Colon (tissue), 2 donors: ENCODE measurements at regions not wholly inside any gene's neighbourhood (a gene's known extent, or its start where the extent isn't known, plus 50 kb on each side); places are given as distances from the start of the nearest gene placed in this dataset.

ENCODE experiments used
- FAIRE-seq: peaks from 2 replicates; lab custom pipeline; 2012; peaks lifted over from hg19 to GRCh38; lab: Jason Lieb, UNC
- donor health status: control.
- donor health status: control.

DNA sequence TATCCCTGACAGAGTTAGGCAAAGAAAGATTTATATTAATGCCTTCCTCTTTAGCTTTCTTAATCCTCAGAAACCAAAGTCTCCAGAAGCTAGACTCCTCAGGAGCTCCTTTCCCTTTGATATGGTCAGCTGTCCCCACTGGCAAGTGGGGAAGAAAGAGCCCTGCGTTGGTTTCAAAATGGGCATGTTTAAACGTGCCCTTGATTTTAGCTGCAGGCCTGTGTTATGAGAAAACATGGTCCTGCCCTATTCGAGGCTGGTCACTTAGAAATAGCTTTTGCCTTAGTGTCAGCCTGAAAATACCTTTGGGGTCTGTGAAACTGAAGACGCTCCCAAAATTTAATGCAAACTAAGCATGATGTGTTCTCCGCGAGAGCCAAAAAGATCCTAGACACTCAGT is 135.5 kb upstream of the RARB start:
- no peak for FAIRE-seq

DNA sequence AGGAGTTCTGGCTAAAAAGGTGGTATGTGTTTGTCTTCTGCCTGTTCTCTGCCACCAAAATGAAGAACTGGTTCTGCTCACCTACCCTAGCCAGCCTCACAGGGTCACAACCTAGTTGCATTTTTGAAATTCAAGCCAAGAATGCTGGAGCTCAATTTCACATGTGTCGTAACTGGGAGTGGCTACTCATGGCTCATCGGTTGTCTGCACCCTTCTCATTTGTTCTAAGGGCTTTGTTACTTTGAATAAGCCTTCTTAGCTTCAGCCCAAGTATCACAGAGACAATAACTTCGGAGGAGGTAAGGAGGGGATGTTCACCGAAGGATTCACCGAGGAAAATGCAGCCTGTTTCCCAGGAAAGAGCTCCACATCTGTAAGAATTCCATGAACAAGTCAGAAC is 134.3 kb upstream of the RARB start:
- FAIRE-seq: no peak

DNA sequence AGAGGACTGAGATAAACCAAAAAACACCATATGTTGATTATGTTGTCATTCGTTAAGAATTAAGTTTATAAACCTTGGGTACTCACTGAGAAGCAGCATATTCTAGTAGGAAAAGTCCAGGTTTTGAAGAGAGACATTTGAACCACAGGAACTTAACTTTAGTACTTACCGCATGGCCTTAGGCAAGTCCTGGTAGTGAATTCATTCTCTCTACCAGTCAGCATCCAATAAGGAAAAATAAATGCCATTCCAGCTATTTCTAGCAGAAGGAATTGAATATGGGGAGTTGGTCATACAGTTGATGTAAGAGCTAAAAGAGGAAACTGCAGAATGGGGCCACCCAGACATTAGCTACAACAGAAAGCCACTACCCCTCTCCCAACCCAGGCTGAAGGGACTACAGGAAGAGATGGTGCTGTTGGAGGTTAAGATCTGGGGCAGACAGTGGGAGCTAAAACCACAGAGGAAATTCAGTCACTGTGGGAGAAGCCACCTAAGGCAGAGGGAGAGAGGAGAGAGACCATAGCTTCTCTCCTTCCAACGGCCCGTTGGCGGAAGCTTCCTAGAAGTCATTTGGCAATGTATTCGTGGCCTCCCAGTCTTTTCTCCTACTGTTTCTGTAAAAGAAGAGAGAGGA is 133.8 kb upstream of the RARB start:
- no peak for FAIRE-seq

DNA sequence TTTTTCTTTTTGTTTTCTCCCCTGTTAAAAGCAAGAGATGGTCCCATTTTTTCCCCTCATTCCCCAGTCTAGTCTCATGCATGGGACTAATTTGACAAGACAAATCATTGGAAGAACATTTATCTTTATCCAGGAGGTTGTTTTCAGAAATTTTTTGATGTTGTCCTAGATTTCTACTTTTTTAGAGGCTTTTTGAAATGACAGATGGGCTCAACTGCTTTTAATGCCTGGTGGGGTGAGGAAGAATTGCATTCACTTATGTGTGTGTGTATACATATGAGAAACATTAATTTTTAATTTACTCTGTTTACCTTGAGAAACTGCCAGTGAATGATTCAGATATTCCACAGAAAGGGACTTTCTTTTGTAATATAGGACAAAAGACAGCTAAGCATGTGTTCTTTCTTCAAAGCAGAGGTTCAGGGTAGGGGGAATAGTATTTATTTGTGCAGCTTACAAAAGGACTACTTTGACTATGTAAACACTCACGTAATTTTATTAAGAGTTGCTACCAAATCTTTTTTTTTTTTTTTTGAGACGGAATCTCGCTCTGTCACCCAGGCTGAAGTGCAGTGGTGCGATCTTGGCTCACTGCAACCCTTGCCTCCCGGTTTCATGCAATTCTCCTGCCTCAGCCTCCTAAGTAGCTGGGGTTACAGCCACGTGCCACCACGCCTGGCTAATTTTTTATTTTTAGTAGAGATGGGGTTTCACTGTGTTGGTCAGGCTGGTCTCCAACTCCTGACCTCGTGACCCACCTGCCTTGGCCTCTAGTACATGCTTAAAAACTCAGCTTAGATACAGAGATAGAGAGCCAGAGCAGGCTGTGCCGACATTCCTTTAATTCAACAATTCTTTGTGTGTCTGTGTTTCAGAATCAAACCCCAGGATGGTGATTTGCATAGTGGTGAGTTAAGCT is 130.1 kb upstream of the RARB start:
- FAIRE-seq: no peak

DNA sequence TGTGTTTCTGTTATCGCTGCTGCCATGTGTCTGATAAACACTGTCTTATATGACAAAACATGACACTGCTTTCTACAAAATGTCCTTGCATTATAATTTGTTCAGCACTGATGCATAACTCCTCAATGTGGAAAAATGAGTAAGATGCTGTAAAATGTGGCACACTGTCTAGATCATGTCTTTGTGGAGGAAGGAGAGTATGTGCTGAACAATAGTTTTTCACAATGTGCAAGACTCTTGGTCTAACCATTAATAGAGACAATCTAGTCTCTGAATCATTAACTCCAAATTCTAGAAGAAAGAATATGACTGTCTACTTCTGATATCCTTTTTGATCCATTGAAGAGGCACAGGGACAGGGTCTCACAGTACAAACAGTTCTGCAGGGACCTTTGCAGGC is 127.9 kb upstream of the RARB start:
- no peak for FAIRE-seq

DNA sequence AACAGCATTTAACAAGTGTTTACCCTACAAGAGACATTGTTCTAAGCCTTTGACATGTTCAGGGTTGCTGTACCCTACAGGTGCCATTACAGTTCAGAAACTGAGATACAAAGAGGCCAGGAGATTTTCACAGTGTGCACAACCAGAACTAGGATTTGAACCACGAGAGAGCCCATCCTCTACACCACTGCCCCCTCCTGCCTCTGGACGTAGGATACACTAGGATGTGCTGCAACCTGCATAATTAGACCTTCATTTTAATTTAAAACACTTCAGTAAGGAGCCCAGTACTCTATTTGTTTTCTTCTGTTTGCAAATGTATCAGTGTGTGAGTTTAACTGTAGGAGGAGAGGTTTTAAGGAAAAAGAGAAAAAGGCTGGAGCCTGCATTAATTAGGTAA is 123.1 kb upstream of the RARB start:
- no peak for FAIRE-seq

DNA sequence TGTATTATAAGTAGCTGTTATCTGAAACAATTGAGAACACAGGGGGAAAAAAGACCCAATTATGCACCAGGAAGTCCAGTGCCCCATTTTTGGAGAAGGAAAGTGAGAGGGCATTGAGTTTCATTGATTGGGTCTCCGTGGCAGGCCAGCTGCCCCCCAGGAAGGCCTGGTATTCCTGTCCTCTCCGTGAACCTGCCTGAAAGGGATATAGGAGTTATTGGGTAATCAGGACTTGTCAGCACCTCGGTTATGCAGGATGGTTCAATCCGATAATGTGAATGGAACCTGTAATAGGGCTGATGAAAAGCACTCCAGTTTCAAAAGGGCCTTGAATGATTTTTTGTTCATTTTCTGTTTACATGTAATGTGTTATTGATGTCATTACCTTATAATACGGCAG is 122.0 kb upstream of the RARB start:
- FAIRE-seq: no peak

DNA sequence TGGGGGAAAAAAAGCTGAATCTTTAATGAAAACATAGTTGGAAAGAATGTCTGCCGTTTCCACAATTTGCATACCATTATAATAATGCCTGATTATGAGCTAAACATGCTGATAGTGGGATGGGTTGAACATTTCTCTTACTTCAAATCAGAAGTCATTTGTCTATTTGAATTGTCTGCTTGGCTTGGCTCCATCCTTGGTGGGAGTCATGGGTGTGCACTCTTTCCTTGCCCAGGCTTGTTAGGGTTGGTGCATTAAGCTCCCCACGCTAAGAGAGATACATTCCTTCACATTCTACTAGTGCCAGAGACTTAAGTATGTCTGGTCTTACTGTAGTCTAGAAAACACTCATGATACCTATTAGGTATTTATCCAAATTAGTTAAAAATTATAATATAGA is 121.4 kb upstream of the RARB start:
- no peak for FAIRE-seq

DNA sequence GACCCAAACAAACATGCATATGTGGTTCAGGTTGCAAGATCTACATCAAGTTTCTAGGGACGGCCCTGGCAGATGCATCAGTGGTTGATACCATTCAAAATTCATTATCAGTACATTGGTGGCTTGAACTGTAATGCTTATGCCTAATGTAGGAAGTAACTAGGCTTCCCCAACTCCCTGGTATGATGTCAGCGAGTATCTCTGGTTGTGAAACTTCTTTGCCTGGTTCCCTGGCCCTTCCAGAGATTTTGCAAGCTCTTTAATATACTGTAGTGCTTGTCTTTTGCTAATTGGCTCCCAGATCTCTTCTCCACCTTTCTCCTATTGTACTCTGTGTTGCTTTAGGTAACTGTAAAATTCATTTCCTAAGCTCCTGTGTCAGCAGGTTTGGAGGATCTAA is 114.8 kb upstream of the RARB start:
- no peak for FAIRE-seq

DNA sequence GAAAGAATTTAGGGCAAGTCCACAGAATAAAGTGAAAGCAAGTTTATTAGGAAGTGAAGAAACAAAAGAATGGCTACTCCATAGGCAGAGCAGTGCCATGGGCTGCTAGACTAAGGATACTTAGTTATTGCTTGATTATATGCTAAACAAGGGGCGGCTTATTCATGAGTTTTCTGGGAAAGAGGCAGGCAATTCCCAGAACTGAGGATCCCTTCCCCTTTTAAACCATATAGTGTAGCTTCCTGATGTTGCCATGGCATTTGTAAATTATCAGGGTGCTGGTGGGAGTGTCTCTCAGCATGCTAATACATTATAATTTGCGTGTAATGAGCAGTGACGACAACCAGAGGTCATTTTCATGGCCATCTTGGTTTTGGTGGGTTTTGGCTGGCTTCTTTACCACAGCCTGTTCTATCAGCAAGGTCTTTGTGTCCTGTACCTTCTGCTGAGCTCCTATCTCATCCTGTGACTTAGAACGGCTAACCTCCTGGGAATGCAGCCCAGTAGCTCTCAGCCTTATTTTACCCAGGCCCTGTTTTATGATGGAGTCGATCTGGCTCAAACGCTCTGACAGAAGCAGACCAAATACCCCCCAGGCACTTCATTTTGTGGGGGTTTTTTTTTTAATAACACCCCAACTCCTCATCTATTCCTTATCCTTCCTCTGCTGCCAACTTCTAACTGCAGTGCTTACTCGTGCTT is 103.0 kb upstream of the RARB start:
- no peak for FAIRE-seq

DNA sequence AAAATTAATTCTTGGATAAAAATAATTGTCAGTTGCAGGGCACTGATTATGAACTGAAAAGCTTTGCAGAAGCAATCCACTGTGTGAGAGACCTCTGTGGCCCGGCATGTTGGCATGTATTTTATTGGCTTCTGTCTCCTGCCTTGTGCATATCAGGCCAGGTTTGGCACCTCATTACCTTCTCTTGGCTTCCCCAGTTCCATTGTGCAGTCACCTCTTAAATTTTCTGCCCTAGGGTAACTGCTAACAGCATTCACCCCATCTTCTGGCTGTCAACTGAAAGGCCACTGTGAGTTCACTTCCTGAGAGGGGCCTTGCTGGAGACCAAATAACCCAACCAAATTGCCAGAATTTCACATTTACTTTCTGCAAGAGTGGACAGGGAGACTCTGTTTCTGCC is 92.7 kb upstream of the RARB start:
- FAIRE-seq: no peak

DNA sequence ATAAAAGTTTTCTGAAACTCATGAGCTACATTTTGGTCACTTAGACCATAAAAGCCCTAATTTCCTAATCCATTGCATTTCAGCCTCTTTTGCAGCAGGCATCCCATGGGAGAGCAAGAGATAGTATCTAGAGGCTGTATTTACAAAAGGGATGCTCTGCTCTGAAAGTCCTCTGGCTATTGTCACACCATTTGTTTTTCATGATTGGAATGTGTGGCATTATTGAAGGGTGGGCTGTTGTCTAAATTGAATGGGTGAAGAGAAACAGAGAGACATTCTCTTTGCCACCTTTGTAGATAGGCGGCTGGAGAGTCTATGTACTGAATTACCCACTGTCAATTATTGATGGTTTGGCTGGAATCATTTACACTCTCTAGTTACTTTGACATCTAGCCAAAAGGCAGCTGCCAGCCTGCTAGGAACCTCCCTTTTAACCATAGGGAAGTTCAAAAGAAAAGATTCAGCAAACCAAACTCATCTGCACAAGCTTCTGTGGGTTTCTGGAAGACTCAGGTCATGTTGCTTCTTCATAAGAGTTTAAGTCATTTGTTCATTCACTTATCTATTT is 89.8 kb upstream of the RARB start:
- no peak for FAIRE-seq

DNA sequence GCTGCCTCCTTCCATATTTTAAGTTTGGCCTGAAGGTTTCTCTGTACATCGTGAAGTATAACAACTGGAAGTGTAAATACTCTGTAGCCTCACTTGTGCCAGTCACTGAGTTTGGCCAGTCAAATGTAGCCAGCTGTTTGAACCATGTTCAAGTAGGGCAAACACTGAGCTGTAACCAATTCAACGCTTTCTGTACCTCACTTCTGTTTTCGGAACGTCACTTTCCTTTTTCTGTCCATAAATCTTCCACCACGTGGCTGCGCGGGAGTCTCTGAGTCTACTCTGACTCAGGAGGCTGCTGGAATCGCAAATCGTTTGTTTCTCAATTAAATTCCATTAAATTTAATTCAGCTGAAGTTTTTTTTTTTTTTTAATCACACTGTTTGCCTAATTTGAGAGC is 88.8 kb upstream of the RARB start:
- FAIRE-seq: no peak

DNA sequence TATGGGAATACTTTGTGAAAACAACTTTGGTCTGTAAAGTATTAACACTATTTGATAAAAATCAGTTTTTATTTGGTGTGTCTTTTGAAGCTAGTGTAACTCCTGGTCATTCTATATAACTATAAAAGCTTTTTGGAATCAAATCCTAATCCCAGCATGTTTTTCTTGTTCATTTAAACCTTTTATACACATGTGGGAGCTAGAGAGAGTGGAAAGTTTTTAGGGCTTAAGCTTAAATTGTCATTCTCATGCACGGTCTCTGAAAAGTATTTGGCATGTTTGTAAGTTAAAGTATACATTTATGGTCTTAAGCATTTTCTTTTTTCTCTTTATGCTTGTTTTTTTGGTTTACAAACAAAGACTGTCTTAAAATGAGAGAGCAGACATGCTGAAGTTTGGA is 83.4 kb upstream of the RARB start:
- FAIRE-seq: no peak

DNA sequence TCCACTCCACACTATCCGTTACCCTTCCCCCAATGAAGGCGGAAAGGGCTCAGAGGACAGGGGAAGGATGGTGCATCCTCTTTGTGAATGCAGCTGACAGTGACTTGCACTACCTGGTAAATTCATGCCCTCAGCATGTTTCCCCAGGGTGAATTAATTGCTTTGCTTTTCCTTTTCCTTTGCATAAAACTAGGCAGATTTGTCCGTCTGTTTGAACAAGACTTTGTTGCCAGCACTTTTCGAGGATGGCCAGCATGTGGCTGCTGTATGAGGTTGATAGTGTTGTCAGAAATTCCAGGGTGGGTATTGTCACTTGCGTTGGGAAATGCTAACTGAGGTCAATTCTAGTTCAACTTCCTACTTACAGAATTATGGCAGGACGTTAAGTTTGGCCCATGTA is 79.0 kb upstream of the RARB start:
- no peak for FAIRE-seq

DNA sequence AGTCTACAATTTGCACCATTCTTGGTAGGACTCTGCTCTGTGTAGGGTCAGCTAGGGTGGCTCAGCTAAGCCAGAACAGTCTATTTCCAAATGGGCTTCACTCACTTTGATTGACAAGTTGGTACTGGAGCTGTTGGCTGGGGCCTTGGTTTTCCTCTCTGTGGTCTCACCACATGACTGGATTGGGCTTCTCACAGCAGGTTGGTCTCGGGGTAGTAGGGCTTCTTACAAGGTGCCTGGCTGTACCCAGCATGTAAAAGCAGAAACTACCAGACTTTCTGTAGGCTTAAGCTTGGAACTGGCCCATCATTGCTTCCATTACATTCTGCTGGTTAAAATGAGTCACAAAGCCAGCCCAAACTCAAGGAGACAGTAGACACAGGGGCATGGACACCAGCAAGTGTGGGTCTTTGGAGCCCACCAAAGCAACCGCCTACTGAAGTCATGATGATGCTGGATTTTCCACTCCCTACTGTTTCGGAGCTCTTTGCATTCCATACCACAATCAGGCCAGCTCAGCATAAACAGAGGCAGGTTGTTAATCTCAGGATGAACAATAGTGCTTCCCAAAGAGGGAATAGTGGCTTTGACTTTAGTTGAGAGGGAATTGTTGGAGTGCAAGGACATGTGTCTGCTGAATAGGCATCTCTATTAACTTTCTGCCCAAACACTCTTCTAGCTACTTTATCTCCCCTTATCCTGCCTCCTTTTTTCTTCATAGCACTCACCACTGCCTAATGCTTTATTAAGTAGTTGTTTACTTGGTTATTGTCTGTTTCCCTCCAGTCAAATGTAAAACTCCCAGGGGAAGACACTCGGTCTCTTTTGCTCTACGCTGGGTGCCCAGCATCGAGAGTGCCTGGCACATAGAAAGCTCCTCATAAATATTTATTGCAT is 78.0 kb upstream of the RARB start:
- no peak for FAIRE-seq

DNA sequence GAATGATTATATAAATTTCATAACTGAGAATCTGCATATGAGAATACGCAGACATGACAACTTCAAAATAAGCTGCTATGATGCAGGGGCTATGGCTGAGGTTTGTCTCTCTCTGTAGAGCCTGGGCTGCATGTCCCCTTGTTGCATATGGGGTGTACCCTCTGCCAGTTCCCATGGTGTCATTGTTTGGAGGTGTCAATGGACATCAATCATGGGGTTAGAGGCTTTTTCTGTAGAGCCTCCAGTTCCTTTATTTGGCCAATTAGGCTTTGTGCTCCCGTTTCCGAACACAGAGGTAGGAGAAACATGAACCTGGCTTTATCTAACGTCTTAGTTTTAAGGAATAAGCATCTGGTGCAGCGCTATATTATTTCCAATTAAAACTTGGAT is 77.3 kb upstream of the RARB start:
- no peak for FAIRE-seq

DNA sequence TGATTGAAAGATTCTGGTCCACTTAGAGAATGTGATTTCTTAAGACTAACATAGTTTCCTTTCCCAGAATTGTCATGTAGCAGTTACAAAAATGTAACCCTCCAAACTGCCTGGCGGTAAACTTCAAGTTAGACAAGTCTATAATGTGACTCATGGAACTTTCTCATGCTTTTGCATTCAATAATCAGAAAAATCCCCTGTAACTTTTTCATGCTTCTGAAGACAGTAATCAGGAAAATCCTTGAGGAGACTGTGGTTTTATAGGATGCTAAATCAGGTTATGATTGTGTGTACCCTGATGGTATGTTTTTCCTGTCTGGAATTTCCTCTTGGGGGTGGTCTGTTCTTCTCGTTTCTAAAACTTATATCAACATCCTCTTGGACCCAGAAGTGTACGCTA is 74.0 kb upstream of the RARB start:
- no peak for FAIRE-seq

DNA sequence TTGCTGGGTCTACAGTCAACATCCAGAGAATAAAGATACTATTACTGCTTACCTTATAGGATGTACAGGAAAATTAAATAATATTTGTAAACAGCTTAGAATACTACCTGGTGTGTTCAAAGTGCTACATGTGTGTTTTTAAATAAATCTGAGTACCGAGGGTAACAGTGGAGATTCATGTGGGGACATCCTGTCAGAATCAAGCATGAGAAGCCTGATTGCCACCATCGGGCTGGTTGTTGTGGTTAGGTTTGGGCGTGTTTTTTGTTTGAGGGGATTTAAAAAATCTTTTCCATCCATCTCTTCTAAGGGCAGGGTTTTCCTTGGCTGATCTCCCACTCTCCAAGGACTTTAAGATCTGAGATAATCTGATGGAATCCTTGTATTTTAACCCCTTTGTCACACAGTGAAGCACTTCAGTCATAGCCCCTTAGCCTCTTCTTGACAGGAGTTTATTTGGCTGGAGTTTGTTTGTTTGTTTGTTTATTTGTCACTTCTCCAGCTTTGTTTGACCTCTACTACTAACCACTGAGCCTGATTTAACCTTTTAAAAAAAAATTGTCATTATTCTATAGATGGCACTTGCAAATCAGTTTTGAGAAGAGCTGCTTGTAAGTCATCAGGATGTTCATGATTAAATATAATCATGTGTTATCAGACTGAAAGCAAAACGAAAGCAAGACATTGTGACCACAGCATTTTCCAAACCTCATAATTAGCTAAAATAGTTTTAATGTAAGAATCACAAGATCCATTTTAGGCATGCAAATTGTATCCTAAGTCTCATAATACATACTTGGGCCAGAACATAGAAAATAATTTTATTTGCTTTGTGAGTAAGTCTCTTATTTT is 72.8 kb upstream of the RARB start:
- FAIRE-seq: no peak

DNA sequence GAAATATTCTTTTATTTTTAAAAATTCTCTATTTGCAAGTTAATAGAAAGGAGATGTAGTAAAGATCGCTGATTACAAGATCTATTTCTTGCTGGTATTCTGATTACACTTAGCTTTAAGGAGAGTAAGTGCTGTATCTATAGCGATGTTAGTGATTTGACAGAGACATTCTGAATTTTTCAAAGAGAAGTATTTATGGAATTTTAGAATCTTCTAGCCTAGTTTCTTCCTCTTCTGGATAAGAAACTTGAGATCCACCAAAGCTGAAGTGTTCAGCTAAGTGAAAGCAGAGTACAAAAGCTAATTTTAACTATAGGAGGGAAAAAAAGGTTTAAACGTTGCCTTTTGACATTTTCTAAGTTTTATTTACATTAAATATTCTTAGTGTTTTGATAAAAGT is 72.1 kb upstream of the RARB start:
- no peak for FAIRE-seq

DNA sequence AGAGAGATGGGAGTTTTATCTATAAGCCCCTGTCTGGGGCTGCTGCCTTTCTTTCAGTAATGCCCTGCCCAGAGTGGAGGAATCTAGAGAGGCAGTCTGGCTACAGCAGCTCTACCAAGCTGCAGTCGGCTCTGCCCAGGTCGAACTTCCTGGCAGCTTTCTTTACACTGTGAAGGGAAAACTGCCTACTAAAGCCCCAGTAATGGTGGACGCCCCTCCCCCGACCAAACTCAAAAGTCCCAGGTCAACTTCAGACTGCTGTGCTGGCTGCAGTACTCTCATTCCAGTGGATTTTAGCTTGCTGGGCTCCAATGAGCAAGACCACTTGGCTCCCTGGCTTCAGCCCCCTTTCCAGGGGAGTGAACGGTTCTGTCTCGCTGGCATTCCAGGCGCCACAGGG is 65.9 kb upstream of the RARB start:
- FAIRE-seq: no peak
